ENCODE measurements at regions not wholly inside any gene's neighbourhood (a gene's known extent, or its start where the extent isn't known, plus 50 kb on each side); places are given as distances from the start of the nearest gene placed in this dataset.

GRCh38 chr18:43380104-43380672 lies 102.9 kb upstream of the SYT4 start:
- TF ChIP-seq, protein P1, sequence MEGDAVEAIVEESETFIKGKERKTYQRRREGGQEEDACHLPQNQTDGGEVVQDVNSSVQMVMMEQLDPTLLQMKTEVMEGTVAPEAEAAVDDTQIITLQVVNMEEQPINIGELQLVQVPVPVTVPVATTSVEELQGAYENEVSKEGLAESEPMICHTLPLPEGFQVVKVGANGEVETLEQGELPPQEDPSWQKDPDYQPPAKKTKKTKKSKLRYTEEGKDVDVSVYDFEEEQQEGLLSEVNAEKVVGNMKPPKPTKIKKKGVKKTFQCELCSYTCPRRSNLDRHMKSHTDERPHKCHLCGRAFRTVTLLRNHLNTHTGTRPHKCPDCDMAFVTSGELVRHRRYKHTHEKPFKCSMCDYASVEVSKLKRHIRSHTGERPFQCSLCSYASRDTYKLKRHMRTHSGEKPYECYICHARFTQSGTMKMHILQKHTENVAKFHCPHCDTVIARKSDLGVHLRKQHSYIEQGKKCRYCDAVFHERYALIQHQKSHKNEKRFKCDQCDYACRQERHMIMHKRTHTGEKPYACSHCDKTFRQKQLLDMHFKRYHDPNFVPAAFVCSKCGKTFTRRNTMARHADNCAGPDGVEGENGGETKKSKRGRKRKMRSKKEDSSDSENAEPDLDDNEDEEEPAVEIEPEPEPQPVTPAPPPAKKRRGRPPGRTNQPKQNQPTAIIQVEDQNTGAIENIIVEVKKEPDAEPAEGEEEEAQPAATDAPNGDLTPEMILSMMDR (IDR thresholded peaks at IDR 0.05): no peak
- Histone ChIP-seq H3K4me3 (no peak overlapping the region), H3K36me3 (no peaks in the 10 kb centered on the region), H3K9ac (ENCODE audit: low read depth in 2 of 2, low read length in 2 of 2) (no peak overlapping the region), H3K27me3 (no peaks in the 10 kb centered on the region), H3K27ac (no peak overlapping the region), H3K4me1 (no peaks in the 10 kb centered on the region), H3K9me3 (no peaks in the 10 kb centered on the region)
- intact Hi-C loops (cut with DNase I): no loop called here
- DNase-seq: no peak

- no peak overlapping the region for H3K27ac ChIP-seq
- intact Hi-C loops (cut with DNase I): no loop called here
- H3K9me3 ChIP-seq: no peaks in the 10 kb centered on the region
- H3K27me3 ChIP-seq: no peaks in the 10 kb centered on the region
- H3K4me1 ChIP-seq: no peaks in the 10 kb centered on the region
- no peak overlapping the region for H3K9ac ChIP-seq (ENCODE audit: low read depth in 2 of 2, low read length in 2 of 2)
- no peak overlapping the region for H3K4me3 ChIP-seq
- H3K36me3 ChIP-seq: no peaks in the 10 kb centered on the region
- TF ChIP-seq, protein P1 (IDR thresholded peaks at IDR 0.05): no peak
- no peak for DNase-seq
Observed at GRCh38 chr18:43382641-43383403, 105.5 kb upstream of the SYT4 start.

GRCh38 chr18:43389163-43389562 lies 111.9 kb upstream of the SYT4 start:
- TF ChIP-seq, protein P1 (IDR thresholded peaks at IDR 0.05): no peak

GRCh38 chr18:43392168-43392567 lies 114.9 kb upstream of the SYT4 start:
- Histone ChIP-seq H3K9ac (ENCODE audit: low read depth in 2 of 2, low read length in 2 of 2) (no peak overlapping the region), H3K27me3 (no peaks in the 10 kb centered on the region), H3K36me3 (no peaks in the 10 kb centered on the region), H3K9me3 (no peaks in the 10 kb centered on the region), H3K4me3 (no peak overlapping the region), H3K4me1 (no peaks in the 10 kb centered on the region), H3K27ac (no peak overlapping the region)
- no peak for DNase-seq
- TF ChIP-seq, protein P1 (IDR thresholded peaks at IDR 0.05): no peak
- intact Hi-C loops (cut with DNase I): no loop called here

More at GRCh38 chr18:43389163-43389562, 111.9 kb upstream of the SYT4 start:
- no peak overlapping the region for H3K4me3 ChIP-seq
- H3K4me1 ChIP-seq: no peaks in the 10 kb centered on the region
- H3K36me3 ChIP-seq: no peaks in the 10 kb centered on the region
- H3K27me3 ChIP-seq: no peaks in the 10 kb centered on the region
- no peak overlapping the region for H3K27ac ChIP-seq
- no peak overlapping the region for H3K9ac ChIP-seq (ENCODE audit: low read depth in 2 of 2, low read length in 2 of 2)
- H3K9me3 ChIP-seq: no peaks in the 10 kb centered on the region
- intact Hi-C loops (cut with DNase I): no loop called here
- no peak for DNase-seq

- no peaks in the 10 kb centered on the region for H3K4me1 ChIP-seq
- H3K27me3 ChIP-seq: no peaks in the 10 kb centered on the region
- intact Hi-C loops (cut with DNase I): no loop called here
- H3K9ac ChIP-seq (ENCODE audit: low read depth in 2 of 2, low read length in 2 of 2): no peak overlapping the region
- no peak for DNase-seq
- no peak overlapping the region for H3K4me3 ChIP-seq
- H3K9me3 ChIP-seq: no peaks in the 10 kb centered on the region
- H3K36me3 ChIP-seq: no peaks in the 10 kb centered on the region
- TF ChIP-seq, protein P1 (IDR thresholded peaks at IDR 0.05): no peak
- H3K27ac ChIP-seq: no peak overlapping the region
Observed at GRCh38 chr18:43393174-43393573, 115.9 kb upstream of the SYT4 start.
